Fibroblast of lung (primary cell): ENCODE measurements at regions not wholly inside any gene's neighbourhood (a gene's known extent, or its start where the extent isn't known, plus 50 kb on each side); places are given as distances from the start of the nearest gene placed in this dataset.

Experiments used
- EZH2 ChIP-seq: IDR thresholded peaks from 2 replicates; pipeline ENCODE4 v1.5.1; 2012; ENCODE audit warnings: low read length, control low read depth, mild to moderate bottlenecking; ENCODE audit errors: missing control alignments
- TF ChIP-seq, protein P1 (sequence below), 2 donors: IDR thresholded peaks in 1 of 2; conservative IDR thresholded peaks in 1 of 2; 1 replicate in 1 of 2; 2 replicates in 1 of 2; pipeline ENCODE4 v1.5.1; 2011 to 2012; ENCODE audit warnings: low read length in 2 of 2, control low read depth in 1 of 2, inconsistent platforms in 1 of 2, low read depth in 1 of 2, mild to moderate bottlenecking in 1 of 2

- TF ChIP-seq, protein P1, sequence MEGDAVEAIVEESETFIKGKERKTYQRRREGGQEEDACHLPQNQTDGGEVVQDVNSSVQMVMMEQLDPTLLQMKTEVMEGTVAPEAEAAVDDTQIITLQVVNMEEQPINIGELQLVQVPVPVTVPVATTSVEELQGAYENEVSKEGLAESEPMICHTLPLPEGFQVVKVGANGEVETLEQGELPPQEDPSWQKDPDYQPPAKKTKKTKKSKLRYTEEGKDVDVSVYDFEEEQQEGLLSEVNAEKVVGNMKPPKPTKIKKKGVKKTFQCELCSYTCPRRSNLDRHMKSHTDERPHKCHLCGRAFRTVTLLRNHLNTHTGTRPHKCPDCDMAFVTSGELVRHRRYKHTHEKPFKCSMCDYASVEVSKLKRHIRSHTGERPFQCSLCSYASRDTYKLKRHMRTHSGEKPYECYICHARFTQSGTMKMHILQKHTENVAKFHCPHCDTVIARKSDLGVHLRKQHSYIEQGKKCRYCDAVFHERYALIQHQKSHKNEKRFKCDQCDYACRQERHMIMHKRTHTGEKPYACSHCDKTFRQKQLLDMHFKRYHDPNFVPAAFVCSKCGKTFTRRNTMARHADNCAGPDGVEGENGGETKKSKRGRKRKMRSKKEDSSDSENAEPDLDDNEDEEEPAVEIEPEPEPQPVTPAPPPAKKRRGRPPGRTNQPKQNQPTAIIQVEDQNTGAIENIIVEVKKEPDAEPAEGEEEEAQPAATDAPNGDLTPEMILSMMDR (conservative IDR thresholded peaks at IDR 0.05 in 1 of 2, IDR thresholded peaks at IDR 0.05 in 1 of 2; ENCODE audit: low read depth in 1 of 2, low read length in 2 of 2), result no peak
- no peak for TF ChIP-seq EZH2
Measured at GRCh38 chr9:6096821-6097220, 81.4 kb upstream of the RANBP6 start.
